Heart right ventricle (tissue), 16 donors: ENCODE measurements at regions not wholly inside any gene's neighbourhood (a gene's known extent, or its start where the extent isn't known, plus 50 kb on each side); places are given as distances from the start of the nearest gene placed in this dataset.

ENCODE experiments used
- ATAC-seq, 8 donors: fragments of 200-7000 bp; cut with Tn5 transposase; one replicate each; pipeline ENCODE4 v1.9.1; 2020; ENCODE audit warnings: mild to moderate bottlenecking in 8 of 8, moderate library complexity in 8 of 8, moderate number of reproducible peaks in 1 of 8
- DNase-seq, 2 donors: peaks; one replicate each; pipeline ENCODE4 v3.0.0-alpha.2; 2020
- H3K27ac ChIP-seq, 10 donors: fragments of 200-600 bp; sonication (generic) in 2 of 10; one replicate each; pipeline versions ENCODE4 v1.5.0 to v1.8.0; 2020 to 2022; ENCODE audit warnings: mild to moderate bottlenecking in 3 of 10
- H3K27me3 ChIP-seq, 7 donors: fragments of 200-600 bp; one replicate each; pipeline ENCODE4 v1.8.0; 2021 to 2022; ENCODE audit warnings: mild to moderate bottlenecking in 2 of 7
- H3K36me3 ChIP-seq, 9 donors: fragments of 200-600 bp; sonication (generic) in 1 of 9; one replicate each; pipeline versions ENCODE4 v1.5.0 to v1.8.0; 2020 to 2022; ENCODE audit warnings: mild to moderate bottlenecking in 2 of 9
- H3K4me1 ChIP-seq, 9 donors: fragments of 200-600 bp; sonication (generic) in 1 of 9; one replicate each; pipeline versions ENCODE4 v1.5.0 to v1.8.0; 2020 to 2022; ENCODE audit warnings: mild to moderate bottlenecking in 4 of 9
- H3K4me3 ChIP-seq, 10 donors: fragments of 200-600 bp; sonication (generic) in 2 of 10; one replicate each; pipeline versions ENCODE4 v1.5.0 to v1.8.0; 2020 to 2022; ENCODE audit warnings: mild to moderate bottlenecking in 7 of 10, moderate library complexity in 2 of 10
- H3K9me3 ChIP-seq, 11 donors: fragments of 200-600 bp in 10 of 11; sonication (generic) in 2 of 11; one replicate each; pipeline versions ENCODE4 v1.5.0 to v1.8.0; 2013 to 2022; ENCODE audit warnings: mild to moderate bottlenecking in 2 of 11, control low read depth in 1 of 11, moderate library complexity in 1 of 11
- CTCF ChIP-seq, 9 donors: fragments of 200-600 bp; sonication (generic) in 2 of 9; IDR thresholded peaks; one replicate each; pipeline versions ENCODE4 v1.5.0 to v1.8.0; 2021 to 2022; ENCODE audit warnings: antibody characterized with exemption in 9 of 9, mild to moderate bottlenecking in 5 of 9, moderate library complexity in 1 of 9
- WGBS, 2 donors: extraction: QIAGEN DNeasy Blood & Tissue Kit; methylation state at CpG; one replicate each; pipeline ENCODE4 v1.1.7; 2013; ENCODE audit warnings: inconsistent platforms in 1 of 2; 5-methylcytosine and 5-hydroxymethylcytosine counted together
- intact Hi-C, 10 donors: fragments of 100-400 bp; cut with DNase I; formaldehyde crosslinking; loops; one replicate each; pipeline versions ENCODE4 v1.11.1 to v1.14.2; 2022
- donor health status: Arrhythmogenic right ventricular cardiomyopathy.
- donor health status: ischemic (EF 13 %, LVEDD 7.1; RV severe dilation, severe dysfunction).
- donor health status: healthy with polysubstance abuse.
- donor health status: DM: no; HTN: yes; CAD: no.
- donor health status: DM: no; HTN: no; CAD: no.
- donor health status: ischemic (EF 25% LVEDD 6.9; RV normal size, moderate dysfunction).
- donor health status: ischemic (EF 25% LVEDD 5.7; RV mildly dilated, moderate dysfunction).
- donor health status: healthy.
- donor health status: DM: yes; HTN: yes; CAD: no.
- donor health status: Ischemic cardiomyopathy.
- donor health status: ischemic (EF 35%, LVEDD 5.7; RV mildly dilated, moderate dysfunction).
- donor health status: nonischemic (EF 11% LVEDD 7.7; RV severe dilation, severe dysfunction).
- donor health status: DM: yes; HTN: yes; CAD: no.
- donor health status: PGD.
- donor health status: ischemic (EF 29% LVEDD 5.4; RV normal size, mild dysfunction).
- donor health status: nonischemic (EF 23%, LVEDD 6.1; RV moderate dilation, normal function).

GRCh38 chr14:84961637-84962036 is 568.3 kb upstream of the FLRT2 start:
- Histone ChIP-seq H3K4me1 (peaks cover 0 to 20% (median 6%) of the 10 kb centered on the region in 9 donors), H3K27ac (peak overlapping the region in 6 of 10 donors; percentile 23 to 61 (median 32)), H3K27me3 (no peaks in the 10 kb centered on the region), H3K36me3 (no peaks in the 10 kb centered on the region), H3K4me3 (no peak overlapping the region), H3K9me3 (peaks cover 0 to 6% (median 0%) of the 10 kb centered on the region in 11 donors)
- ATAC-seq, result peak; percentile 80 to 99 (median 94)
- DNase-seq, result peak in 1 of 2 donors; percentile 12
- TF ChIP-seq CTCF (IDR thresholded peaks at IDR 0.05), result no peak
- intact Hi-C loops, result no loop called here
- WGBS, 2 donors, result 8 to 14% methylated on average over 2 of the region's 2 CpGs

- Histone ChIP-seq H3K9me3 (peaks cover 0 to 6% (median 0%) of the 10 kb centered on the region in 11 donors), H3K36me3 (no peaks in the 10 kb centered on the region), H3K4me1 (peaks cover 0 to 20% (median 6%) of the 10 kb centered on the region in 9 donors), H3K4me3 (no peak overlapping the region), H3K27me3 (no peaks in the 10 kb centered on the region), H3K27ac (no peak overlapping the region)
- no peak for TF ChIP-seq CTCF (IDR thresholded peaks at IDR 0.05)
- ATAC-seq (no peak), DNase-seq (no peak)
- 90% methylated on average over 5 of the region's 5 CpGs for WGBS, 2 donors
- intact Hi-C loops, result no loop called here
Observed at GRCh38 chr14:84963518-84963917, 566.4 kb upstream of the FLRT2 start.

GRCh38 chr14:84965279-84965678 is 564.7 kb upstream of the FLRT2 start:
- Histone ChIP-seq H3K27ac (no peak overlapping the region), H3K9me3 (no peaks in the 10 kb centered on the region), H3K27me3 (no peaks in the 10 kb centered on the region), H3K4me1 (peaks cover 0 to 19% (median 6%) of the 10 kb centered on the region in 9 donors), H3K4me3 (no peak overlapping the region), H3K36me3 (no peaks in the 10 kb centered on the region)
- TF ChIP-seq CTCF (IDR thresholded peaks at IDR 0.05), result no peak
- WGBS, 2 donors, result 92 to 93% methylated on average over 4 of the region's 4 CpGs
- ATAC-seq (no peak), DNase-seq (no peak)
- intact Hi-C loops, result no loop called here

GRCh38 chr14:84969501-84969900 is 560.4 kb upstream of the FLRT2 start:
- H3K4me3 ChIP-seq, result no peak overlapping the region
- no peaks in the 10 kb centered on the region for H3K9me3 ChIP-seq
- H3K4me1 ChIP-seq, result no peaks in the 10 kb centered on the region
- DNase-seq, result no peak
- H3K27me3 ChIP-seq, result no peaks in the 10 kb centered on the region
- WGBS, 2 donors, result 84 to 86% methylated on average over 4 of the region's 4 CpGs
- TF ChIP-seq CTCF (IDR thresholded peaks at IDR 0.05), result no peak
- intact Hi-C loops, result no loop called here
- H3K27ac ChIP-seq, result no peak overlapping the region
- no peak for ATAC-seq
- H3K36me3 ChIP-seq, result no peaks in the 10 kb centered on the region
